ACHN (cell line): ENCODE measurements at regions not wholly inside any gene's neighbourhood (a gene's known extent, or its start where the extent isn't known, plus 50 kb on each side); places are given as distances from the start of the nearest gene placed in this dataset.
A peak's percentile ranks its signal among the peaks of the same experiment; 100 is the strongest.
"Not testable (repeated sequence)": the region's sequence is repeated elsewhere in the genome, so short reads cannot be mapped to it uniquely, and the experiment has no call there.

Experiments
- DNase-seq: peaks from one replicate; pipeline ENCODE4 v3.0.0-alpha.2; 2015
- in situ Hi-C: cut with HindIII; loops from 2 replicates; pipeline ENCODE4 v1.10.0; 2017; ENCODE audit warnings: low sequenced_read_pairs, low pct_ligation_motif_present, low pct_unique_long_range_greater_than_20kb

DNA sequence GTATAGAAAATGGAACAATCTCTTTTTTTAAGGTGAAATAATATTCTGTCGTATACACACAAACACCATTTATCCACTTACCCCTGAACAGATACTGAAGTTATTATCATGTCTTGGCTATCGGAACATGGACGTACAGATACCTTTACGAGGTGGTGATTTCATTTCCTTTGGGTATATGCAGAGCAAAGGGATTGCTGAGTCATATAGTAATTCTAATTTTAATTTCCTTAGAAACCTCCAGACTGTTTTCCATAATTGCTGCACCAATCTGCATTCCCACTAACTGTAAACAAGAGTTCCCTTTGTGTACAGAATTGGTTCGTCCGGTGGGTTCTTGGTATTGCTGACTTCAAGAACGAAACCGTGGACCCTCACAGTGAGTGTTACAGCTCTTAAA, 179.4 kb downstream of the SHOX2 start:
- no peak for DNase-seq
- in situ Hi-C loops = no loop called here

DNA sequence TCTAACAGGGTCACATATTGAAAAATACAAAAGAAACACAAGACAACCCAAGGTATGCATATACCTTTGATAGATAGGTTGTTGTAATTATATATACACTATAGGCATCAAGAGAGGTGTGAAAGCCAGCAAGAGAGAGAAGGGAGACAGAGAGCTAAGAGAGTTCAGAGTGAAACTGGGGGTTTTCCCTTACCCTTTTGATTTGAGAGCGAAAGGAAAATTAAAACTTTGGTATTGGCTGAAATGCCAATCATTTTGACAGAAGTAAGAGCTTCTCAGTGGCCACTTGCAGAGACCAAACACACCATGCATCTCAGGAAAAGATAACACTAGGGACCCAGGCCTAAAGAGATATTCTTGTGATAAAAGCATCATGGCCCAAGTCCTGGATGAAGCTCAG, 183.6 kb downstream of the SHOX2 start:
- in situ Hi-C loops = no loop called here
- DNase-seq = no peak

DNA sequence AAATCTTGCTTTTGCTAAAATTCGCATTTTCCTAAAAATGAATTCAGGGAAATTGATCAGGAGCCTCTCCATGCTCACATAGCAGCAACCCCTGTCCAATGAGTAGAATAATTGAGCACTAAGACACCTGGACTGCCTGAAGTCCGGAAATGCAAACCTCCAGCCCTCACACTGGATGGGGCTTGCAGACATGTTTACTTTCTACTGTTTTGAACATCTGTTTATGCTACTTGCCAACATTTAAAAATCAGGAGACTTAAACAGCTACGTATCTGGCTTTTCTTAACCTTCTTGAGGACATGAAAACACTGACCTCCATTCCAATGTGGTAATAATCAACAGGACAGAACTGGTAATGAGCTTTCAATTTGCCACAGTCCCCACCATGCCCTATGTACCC, 184.4 kb downstream of the SHOX2 start:
- DNase-seq = no peak
- in situ Hi-C loops = no loop called here

DNA sequence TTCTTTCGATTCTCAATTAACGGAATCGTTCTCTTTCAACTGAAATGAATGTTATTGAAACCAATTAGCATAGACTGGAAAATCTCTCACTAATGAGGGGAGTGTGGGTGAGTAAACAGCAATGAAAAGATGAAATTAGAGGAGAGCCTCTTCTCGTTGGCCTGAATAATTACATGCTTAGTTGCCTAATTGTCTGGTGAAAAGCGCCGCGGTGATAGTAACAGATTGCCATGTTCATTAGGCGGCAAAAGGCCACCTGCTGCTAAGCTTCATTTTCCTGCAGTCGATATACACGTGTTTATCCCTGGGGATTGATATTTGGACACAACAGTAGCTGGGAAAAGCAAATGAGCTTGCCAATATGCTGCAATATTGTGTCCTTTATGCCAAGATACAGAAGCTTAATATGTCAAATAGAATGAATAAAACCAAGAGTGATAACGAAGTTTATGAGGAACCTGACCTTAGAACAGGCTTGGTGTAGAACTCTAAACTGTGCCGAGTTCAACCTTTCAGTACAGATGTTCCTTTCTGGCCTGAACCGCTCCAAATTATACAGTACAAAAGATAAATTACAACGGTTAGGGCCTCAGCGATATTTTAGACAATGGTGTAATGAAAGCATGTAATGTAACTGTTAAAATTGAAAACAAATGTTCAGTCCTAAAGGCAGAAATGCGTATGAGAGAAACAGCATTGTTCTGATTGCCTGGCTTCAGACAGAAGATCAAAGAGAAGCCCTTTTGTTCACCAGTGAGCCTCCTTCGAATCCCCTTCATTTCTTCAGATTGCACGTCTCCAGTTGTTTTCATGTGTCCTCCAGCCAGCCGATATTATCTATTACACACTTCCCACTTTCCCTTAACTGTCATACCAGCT, 185.2 kb downstream of the SHOX2 start:
- DNase-seq = no peak
- in situ Hi-C loops = no loop called here

DNA sequence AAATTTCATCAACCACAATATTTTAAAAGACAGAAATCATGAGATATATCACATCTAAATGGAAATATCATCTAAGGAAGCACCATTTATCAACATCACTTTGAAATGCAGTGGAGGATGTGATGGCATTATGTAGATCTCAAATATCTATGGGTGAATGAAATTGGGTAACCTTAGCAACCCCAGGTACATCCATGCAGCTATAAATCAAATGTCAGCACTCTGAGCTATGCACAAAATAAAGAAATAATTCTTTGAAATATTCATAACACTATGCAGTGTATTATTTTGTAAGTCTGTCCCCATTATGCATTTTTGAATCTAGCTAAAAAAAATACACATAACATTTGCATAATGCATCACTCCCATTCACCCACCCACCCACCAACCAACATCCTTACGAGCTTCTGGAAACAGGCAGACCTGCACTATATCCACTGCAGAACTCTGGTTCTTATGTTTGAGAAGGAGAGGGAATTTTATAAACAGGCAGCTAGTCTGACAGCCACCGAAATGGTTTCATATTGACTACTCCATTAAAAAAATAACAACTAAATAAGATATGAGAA, 186.8 kb downstream of the SHOX2 start:
- in situ Hi-C loops = no loop called here
- no peak for DNase-seq

DNA sequence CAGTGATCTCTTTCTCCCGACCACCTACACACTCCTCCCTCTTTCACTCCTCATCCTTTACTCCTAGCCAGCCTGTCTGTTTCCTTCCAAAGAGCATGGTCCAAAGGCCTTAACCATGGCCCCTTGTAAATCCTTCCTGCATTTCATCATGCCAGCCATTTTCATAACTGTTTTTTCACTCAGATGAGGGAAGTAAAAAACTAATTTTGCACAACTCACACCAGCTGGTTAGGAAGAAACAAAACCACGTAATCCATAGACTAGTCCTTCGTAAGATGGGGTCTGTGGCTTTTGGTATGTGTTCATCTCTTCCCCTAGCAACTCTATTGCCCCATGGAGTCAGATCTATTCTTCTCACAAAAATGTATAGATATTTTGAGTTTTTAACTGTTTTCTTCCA, 187.8 kb downstream of the SHOX2 start:
- in situ Hi-C loops = no loop called here
- no peak for DNase-seq

DNA sequence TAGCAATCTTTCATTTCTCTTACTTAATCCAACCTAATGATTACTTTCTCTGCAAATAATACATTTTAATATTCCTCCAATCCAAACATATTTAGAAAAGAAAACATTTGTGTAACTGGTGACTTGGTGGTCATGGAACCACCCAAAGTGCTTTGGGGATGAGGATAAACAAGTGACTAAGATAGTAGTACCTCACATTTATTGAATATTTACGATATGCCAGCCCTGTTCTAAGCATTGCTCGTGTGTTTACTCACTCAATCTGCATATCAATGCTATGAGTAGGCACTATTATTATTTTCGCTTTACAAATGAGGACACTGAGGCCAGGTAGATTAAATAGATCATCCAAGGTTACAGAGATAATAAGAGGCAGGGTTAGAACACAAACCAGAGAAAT, 189.5 kb downstream of the SHOX2 start:
- in situ Hi-C loops = no loop called here
- no peak for DNase-seq

DNA sequence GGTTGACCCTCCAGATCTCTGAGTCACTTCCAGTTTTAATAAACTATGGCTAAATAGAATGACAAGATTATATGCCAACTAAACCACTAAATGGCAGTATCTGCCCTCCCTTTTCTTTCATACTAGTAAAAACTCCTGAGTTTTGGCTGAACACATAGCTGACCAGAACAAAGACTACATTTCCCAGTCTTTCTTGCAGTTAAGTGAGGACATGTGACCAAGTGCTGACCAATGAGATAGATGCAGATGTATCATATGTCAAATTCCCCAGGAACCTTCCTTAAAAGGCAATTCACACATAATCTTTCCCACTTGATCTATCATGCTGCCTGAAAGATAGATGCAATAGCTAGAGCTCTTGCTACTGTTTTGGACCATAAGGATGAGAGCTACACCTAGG, 191.3 kb downstream of the SHOX2 start:
- in situ Hi-C loops = no loop called here
- no peak for DNase-seq

DNA sequence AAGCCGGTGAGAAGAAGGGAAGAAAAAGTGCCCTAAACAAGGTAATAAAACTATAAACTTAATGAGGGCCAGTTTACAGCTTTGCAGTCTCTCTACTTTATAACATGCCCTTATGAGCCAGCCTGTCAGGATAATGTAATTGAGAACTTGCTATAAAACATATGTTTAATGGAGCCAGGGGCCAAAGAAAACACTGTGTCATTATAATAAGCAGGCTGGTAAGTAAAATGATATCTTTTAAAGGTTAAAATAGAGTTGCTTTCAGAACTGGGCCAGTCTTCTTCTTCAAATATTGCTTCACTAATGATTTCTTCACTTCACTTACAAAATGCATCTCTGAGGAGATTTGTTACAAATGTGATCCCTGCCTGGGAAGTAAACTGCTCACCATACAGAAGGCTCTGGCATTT, 192.5 kb downstream of the SHOX2 start:
- in situ Hi-C loops = no loop called here
- no peak for DNase-seq

DNA sequence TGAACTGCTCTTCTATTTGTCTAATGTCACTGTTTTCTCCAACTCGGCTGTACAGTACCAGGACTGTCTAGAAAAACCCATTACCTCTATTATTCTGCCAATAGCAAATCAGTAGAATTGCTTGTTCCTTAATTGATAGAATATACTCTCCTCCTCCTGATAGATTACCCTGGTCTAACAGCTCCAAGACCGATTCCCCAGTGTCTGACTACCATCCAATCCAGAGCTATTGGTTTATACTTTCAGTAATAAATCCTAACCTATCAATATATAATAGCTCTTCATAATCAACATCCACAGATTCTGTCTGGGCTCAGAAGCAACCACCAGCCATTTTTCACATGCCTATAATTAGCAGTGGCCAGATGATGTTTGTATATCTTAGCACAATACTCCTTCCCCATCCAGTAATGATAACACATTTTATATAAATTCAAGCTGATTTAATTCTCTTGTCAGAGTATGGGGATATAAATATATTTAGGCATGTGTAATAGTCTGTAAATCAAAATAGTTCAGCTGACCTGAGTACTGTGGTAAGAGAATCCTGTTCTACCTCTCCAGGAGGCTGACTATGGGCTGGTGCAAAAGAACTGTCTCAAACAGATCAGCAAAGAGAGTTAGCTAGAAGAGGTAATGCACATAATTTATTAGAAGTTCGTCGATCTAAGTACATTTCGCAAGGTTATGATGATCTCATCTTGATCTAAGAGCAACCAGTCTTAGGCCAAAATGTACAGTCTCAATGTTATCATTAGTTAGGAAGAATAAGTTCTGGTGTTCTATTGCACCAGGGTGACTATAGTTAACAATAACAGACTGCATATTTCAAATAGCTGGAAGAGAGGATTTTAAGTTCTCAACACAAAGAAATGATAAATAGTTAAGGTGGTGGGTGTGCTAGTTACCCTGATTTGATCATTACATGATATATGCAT, 193.4 kb downstream of the SHOX2 start:
- in situ Hi-C loops = no loop called here
- no peak for DNase-seq

DNA sequence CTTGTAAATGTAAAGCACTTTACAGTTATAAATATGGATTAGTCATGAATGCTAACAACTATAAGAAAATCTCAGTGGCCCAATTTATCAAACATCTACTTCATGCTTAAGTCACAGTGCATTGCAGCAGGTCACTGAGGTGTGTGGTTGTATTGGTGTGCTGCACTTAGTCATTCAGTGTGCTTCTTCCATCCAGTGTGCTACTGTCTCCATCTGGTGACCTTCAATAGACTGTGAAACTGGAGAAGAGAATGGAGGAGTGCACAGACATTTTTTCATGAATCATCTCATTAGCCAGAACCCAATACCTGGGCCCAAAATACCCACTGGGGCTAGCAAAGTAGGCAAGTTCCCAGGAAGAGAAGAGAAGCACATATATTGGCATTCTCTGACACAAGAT, 199.6 kb downstream of the SHOX2 start:
- peak; percentile 2 for DNase-seq
- in situ Hi-C loops = no loop called here

DNA sequence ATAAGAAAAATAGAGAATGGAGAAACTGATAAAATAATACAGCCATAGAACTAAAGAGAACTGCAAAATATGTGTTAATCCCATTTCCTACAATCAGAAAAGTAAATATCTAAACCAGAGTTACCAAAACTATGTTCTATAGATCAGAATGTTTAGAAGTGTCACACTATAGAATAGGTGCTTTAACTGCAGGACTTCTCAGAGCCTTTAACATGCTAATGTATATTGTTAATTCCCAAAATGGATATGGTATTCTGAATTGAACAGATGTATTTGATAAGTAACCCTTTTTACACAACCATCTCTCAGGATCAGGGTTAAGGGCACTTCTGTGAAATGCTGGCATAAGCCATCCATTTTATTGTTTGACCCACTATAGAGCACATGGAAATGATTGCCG, 200.3 kb downstream of the SHOX2 start:
- DNase-seq = no peak
- in situ Hi-C loops = no loop called here

DNA sequence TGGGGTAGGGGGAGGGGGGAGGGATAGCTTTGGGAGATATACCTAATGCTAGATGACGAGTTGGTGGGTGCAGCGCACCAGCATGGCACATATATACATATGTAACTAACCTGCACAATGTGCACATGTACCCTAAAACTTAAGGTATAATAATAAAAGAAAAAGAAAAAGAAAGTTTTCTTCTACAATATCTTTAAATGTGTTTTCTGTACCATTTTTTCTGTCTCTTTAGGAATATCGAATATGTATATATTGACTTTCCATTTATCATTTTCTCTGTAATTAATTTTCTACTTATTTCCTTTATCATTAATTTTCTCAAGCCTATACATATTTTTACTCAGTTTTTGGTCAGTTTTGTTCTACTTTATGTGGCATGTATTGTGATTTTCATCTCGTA, 203.5 kb downstream of the SHOX2 start:
- in situ Hi-C loops, DNase-seq: not testable (repeated sequence)

DNA sequence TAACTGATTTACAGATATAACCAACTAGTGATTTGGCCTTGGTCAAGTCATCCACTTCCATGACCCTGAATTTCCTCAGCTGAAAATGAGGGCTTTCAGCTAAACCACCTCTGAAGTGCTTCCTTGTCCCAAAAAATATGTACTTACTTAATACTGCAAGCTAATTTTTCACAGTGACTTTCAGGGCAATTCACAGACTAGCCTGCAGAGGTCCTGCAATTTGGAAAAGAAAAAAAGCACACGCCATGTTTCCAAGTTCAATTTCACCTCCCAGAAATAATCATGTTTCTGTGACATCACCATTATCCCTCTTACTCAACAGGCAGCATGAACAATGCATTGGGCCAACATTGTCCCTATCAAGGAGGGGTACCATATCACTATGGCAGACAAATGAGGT, 218.2 kb downstream of the SHOX2 start:
- DNase-seq = no peak
- in situ Hi-C loops = no loop called here

DNA sequence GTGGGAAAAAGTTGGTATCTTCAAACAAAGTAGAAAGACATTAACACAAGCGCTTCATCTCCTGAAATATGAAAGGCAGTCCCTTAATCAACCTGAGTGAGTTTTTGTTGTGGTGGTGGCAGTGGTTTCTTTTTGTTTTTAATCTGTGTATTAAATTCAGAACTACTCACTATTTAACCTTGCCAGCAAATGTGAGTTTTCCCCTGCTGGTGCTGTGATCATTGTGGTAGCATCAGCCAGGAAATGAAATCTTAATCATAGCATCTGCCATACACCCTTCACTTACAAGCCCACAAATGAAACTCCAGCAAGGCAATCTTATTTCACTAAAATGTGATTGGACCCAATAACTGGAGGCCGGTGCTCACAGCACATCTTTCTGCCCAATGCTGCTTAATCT, 229.7 kb downstream of the SHOX2 start:
- DNase-seq = no peak
- in situ Hi-C loops = no loop called here

DNA sequence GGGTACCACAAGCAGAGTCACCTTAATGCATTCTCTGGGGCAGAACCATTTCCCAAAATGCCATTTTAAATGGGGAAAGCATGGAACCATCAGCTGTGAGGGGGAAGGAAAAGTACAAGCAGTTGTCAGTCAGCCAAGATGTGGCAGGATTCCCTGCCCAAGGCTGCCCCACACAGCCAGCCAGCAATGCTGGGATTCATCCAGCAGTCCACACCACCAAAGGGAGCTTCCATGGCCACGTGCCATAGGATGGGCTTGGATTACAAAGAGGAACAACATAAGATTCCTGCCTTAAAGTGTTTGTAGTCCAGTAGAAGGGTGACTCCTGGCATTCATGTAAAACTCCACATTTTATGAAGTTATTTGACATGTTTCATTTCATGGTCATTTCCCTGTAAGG, 233.3 kb downstream of the SHOX2 start:
- in situ Hi-C loops = no loop called here
- DNase-seq = no peak

DNA sequence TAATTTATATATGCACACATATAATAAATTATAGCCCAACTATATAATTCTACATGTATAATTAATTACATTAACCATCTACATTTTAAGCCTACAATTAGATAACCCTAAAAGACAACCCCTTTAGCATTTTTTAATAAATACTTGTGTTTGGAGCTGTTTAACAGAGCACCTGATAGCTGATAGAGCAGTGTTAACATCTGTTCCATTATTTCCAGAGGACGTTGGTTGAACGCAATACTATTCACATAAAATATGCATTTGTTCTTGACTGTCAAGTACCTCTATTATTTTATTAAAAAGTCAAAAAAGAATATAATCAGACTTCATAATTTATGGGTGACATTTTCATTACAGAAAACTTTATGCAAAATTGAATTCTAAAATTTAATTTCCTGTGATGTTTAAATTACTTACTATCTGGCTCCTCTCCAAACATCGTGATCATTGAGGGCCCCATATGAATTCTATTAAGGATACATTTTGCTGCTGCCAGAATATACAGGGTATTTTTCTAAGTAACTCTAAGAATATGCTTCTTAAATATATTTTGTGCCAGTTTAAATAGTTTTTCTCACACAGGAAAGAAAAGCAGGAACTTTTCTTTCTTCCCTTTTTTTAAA, 234.3 kb downstream of the SHOX2 start:
- in situ Hi-C loops = no loop called here
- no peak for DNase-seq

DNA sequence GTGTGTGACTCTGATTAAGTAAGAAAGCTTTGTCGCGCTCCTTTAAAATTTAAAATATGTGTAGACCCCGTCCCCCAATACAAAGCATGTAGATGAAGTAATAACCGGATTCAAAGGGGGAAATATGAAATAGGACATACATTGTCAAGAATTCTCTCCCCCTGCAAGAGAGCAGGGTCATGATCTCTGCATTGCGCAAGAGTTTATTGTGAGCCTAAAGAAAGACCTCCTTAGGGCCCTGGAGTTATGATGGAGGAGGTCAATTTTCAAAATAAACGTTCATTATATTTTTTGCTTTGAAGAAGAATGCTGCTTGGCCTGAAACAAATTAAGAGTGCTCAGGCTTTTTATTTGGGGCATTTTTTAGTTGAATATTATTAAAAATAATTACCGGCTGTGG, 235.0 kb downstream of the SHOX2 start:
- DNase-seq = no peak
- in situ Hi-C loops = no loop called here

DNA sequence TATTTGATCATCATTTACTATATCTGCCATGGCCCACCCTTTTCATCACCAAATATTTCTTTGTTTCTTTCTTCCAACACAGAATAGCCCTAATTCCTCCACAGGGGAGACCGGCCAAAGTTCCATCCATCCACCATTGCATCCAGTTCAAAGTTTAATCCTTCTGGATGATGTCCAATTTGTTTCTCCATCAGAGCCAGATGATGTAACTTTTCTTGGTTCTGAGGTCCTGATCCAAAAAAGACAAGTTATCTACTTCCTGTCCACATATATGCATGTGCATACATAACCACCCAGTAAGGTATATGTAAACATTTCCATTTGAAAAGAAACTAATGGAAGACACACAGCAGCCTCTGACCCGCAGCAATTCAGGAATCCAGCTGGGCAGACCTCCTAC, 237.3 kb downstream of the SHOX2 start:
- in situ Hi-C loops = no loop called here
- DNase-seq = no peak
